ENCODE measurements at regions not wholly inside any gene's neighbourhood (a gene's known extent, or its start where the extent isn't known, plus 50 kb on each side); places are given as distances from the start of the nearest gene placed in this dataset.

DNA sequence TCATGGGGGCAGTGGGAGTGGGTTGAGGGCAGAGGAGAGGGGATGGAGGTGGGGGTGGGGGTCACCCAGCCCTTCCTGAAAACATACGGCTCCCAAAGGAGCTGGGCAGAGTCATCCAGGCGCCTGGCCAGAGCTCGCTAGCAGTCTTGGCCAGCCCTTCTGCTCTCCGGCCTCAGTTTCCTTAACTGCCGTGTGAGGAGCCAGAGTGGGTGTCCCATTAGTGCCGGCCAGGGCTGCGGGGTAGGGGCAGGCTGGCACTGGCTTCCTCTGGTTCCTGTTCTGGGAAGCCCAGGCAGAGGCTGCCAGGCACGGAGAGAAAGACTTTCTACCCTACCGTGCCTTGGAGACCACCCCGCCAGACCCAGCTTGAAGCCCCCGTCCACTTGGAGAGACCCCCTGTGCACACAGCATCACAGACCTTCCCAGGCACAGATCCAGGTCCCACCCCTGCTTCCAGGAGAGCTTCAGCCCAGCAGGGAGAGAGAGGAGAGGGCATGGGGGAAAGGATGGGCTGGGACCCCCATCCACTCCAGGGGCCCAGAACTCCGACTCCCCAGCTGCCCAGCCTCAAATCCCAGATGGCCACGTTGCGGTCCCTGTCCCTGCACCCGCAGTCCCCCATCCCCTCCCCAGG is 93.3 kb downstream of the RFLNA start:
- TF ChIP-seq RCOR1 (IDR thresholded peaks at IDR 0.05; ENCODE audit: insufficient replicate concordance, low read length) (no peak), BHLHE40 (IDR thresholded peaks at IDR 0.05; ENCODE audit: low read depth, low read length) (no peak), POLR2A (IDR thresholded peaks at IDR 0.05; ENCODE audit: low read depth, low read length) (no peak), MAZ (IDR thresholded peaks at IDR 0.05; ENCODE audit: borderline replicate concordance, low read depth, low read length) (no peak), MAFK (IDR thresholded peaks at IDR 0.05; ENCODE audit: low read depth, low read length) (no peak), RAD21 (IDR thresholded peaks at IDR 0.05; ENCODE audit: low read length) (no peak), MXI1 (IDR thresholded peaks at IDR 0.05; ENCODE audit: borderline replicate concordance, low read depth, low read length) (0 out of 2 replicates have a peak, but pooled peaks have one; percentile 7)
- TF ChIP-seq, protein P1, sequence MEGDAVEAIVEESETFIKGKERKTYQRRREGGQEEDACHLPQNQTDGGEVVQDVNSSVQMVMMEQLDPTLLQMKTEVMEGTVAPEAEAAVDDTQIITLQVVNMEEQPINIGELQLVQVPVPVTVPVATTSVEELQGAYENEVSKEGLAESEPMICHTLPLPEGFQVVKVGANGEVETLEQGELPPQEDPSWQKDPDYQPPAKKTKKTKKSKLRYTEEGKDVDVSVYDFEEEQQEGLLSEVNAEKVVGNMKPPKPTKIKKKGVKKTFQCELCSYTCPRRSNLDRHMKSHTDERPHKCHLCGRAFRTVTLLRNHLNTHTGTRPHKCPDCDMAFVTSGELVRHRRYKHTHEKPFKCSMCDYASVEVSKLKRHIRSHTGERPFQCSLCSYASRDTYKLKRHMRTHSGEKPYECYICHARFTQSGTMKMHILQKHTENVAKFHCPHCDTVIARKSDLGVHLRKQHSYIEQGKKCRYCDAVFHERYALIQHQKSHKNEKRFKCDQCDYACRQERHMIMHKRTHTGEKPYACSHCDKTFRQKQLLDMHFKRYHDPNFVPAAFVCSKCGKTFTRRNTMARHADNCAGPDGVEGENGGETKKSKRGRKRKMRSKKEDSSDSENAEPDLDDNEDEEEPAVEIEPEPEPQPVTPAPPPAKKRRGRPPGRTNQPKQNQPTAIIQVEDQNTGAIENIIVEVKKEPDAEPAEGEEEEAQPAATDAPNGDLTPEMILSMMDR (conservative IDR thresholded peaks at IDR 0.05; ENCODE audit: low read depth, low read length), result no peak
- TF ChIP-seq, protein P2, sequence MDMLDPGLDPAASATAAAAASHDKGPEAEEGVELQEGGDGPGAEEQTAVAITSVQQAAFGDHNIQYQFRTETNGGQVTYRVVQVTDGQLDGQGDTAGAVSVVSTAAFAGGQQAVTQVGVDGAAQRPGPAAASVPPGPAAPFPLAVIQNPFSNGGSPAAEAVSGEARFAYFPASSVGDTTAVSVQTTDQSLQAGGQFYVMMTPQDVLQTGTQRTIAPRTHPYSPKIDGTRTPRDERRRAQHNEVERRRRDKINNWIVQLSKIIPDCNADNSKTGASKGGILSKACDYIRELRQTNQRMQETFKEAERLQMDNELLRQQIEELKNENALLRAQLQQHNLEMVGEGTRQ (IDR thresholded peaks at IDR 0.05; ENCODE audit: low read depth, low read length), result no peak

Measured in IMR-90 (cell line).